Thyroid gland (tissue), 4 donors: ENCODE measurements at regions not wholly inside any gene's neighbourhood (a gene's known extent, or its start where the extent isn't known, plus 50 kb on each side); places are given as distances from the start of the nearest gene placed in this dataset.

ENCODE experiments used
- DNase-seq, 2 donors: peaks; one replicate each; pipeline ENCODE4 v3.0.0-alpha.2; 2019
- H3K27ac ChIP-seq, 3 donors: fragments of 200-600 bp; sonication (generic); 1 replicate in 2 of 3; 2 replicates in 1 of 3; pipeline ENCODE4 v1.5.1; 2016 to 2019; ENCODE audit warnings: mild to moderate bottlenecking in 1 of 3, moderate library complexity in 1 of 3
- H3K27me3 ChIP-seq: fragments of 200-600 bp; sonication (generic); one replicate; pipeline ENCODE4 v1.5.1; 2019
- H3K36me3 ChIP-seq, 2 donors: fragments of 200-600 bp; sonication (generic); one replicate each; pipeline ENCODE4 v1.5.1; 2016 to 2019
- H3K4me1 ChIP-seq, 2 donors: fragments of 200-600 bp; sonication (generic); one replicate each; pipeline ENCODE4 v1.5.1; 2017 to 2019
- H3K4me3 ChIP-seq, 3 donors: fragments of 200-600 bp; sonication (generic); replicated peaks in 1 of 3; 1 replicate in 2 of 3; 2 replicates in 1 of 3; pipeline ENCODE4 v1.5.1; 2016; ENCODE audit warnings: mild to moderate bottlenecking in 1 of 3
- H3K9me3 ChIP-seq: fragments of 200-600 bp; sonication (generic); one replicate; pipeline ENCODE4 v1.5.1; 2017
- CTCF ChIP-seq, 6 experiments: fragments of 200-600 bp in 3 of 6; fragments of 450-650 bp in 3 of 6; sonication (generic) in 3 of 6; IDR thresholded peaks; one replicate each; pipeline ENCODE4 v1.5.1; 2016 to 2019; ENCODE audit warnings: antibody characterized with exemption in 6 of 6, mild to moderate bottlenecking in 2 of 6, inconsistent platforms in 1 of 6, moderate library complexity in 1 of 6
- POLR2A ChIP-seq, 2 donors: fragments of 450-650 bp; IDR thresholded peaks; one replicate each; pipeline ENCODE4 v1.6.1; 2017; ENCODE audit warnings: antibody characterized with exemption in 2 of 2, mild to moderate bottlenecking in 2 of 2, moderate library complexity in 1 of 2
- WGBS, 2 donors: methylation state at CpG; one replicate each; pipeline ENCODE4 v1.1.5; 2017; 5-methylcytosine and 5-hydroxymethylcytosine counted together
- intact Hi-C: fragments of 100-400 bp; cut with DNase I; formaldehyde crosslinking; loops from one replicate; pipeline ENCODE4 v1.15.1; 2023

- no peak overlapping the region for H3K27ac ChIP-seq
- H3K4me3 ChIP-seq, result no peak overlapping the region
- H3K4me1 ChIP-seq, result no peaks in the 10 kb centered on the region
- no peaks in the 10 kb centered on the region for H3K9me3 ChIP-seq
- no peak for DNase-seq
- 82 to 86% methylated on average over 20 of the region's 20 CpGs for WGBS, 2 donors
- no peaks in the 10 kb centered on the region for H3K27me3 ChIP-seq
- TF ChIP-seq CTCF (IDR thresholded peaks at IDR 0.05) (no peak), POLR2A (IDR thresholded peaks at IDR 0.05) (no peak)
- no peaks in the 10 kb centered on the region for H3K36me3 ChIP-seq
- intact Hi-C loops, result no loop called here
These were observed 119.8 kb downstream of the XRCC2 start for GRCh38 chr7:152556013-152556755.

DNA sequence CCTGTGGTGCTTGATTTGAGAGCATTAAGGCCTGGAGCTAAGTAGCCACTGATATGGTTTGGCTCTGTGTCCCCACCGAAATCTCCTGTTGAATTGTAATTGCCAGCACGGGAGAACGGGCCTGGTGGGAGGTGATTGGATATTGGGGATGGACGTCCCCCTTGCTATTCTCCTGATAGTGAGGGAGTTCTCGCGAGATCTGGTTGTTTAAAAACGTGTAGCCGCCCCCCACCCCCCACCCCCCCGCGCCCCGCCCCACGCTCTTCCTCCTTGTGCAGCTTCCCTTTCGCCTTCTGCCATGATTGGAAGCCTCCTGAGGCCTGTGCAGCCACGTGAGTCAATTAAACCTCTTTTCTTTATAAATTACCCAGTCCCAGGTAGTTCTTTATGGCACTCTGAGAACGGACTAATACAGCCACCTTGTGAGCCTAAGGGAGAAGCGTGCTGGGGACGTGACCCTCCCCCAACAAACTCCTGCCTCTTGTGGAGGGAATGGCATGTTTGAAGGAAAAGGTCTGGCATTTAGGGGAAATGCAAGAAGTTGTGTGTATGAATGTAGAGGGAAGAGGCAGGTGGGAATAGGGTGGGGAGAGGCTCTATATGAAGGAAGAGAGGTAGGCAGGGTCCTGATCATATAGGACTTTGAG lies 118.0 kb upstream of the KMT2C start:
- Histone ChIP-seq H3K27me3 (no peaks in the 10 kb centered on the region), H3K27ac (no peak overlapping the region), H3K4me3 (no peak overlapping the region), H3K36me3 (no peaks in the 10 kb centered on the region), H3K9me3 (no peaks in the 10 kb centered on the region), H3K4me1 (no peaks in the 10 kb centered on the region)
- intact Hi-C loops, result no loop called here
- no peak for TF ChIP-seq POLR2A (IDR thresholded peaks at IDR 0.05)
- TF ChIP-seq CTCF (IDR thresholded peaks at IDR 0.05), result no peak
- DNase-seq, result no peak
- WGBS, 2 donors, result 68 to 75% methylated on average over 17 of the region's 17 CpGs

- Histone ChIP-seq H3K36me3 (no peaks in the 10 kb centered on the region), H3K27me3 (no peaks in the 10 kb centered on the region), H3K4me3 (no peak overlapping the region), H3K9me3 (no peaks in the 10 kb centered on the region), H3K4me1 (no peaks in the 10 kb centered on the region), H3K27ac (no peak overlapping the region)
- intact Hi-C loops, result no loop called here
- no peak for DNase-seq
- TF ChIP-seq CTCF (IDR thresholded peaks at IDR 0.05) (no peak), POLR2A (IDR thresholded peaks at IDR 0.05) (no peak)
- WGBS, 2 donors, result 86 to 90% methylated on average over 10 of the region's 10 CpGs
These were observed 115.7 kb upstream of the KMT2C start for GRCh38 chr7:152551304-152552036.

- no peaks in the 10 kb centered on the region for H3K36me3 ChIP-seq
- WGBS, 2 donors, result 66% methylated on average over 13 of the region's 13 CpGs
- no peak for TF ChIP-seq CTCF (IDR thresholded peaks at IDR 0.05)
- no peak for TF ChIP-seq POLR2A (IDR thresholded peaks at IDR 0.05)
- no peak for DNase-seq
- intact Hi-C loops, result no loop called here
- H3K4me3 ChIP-seq, result no peak overlapping the region
- no peaks in the 10 kb centered on the region for H3K27me3 ChIP-seq
- H3K9me3 ChIP-seq, result no peaks in the 10 kb centered on the region
- no peaks in the 10 kb centered on the region for H3K4me1 ChIP-seq
- no peak overlapping the region for H3K27ac ChIP-seq
These were observed 109.3 kb upstream of the KMT2C start for GRCh38 chr7:152544971-152545619.
